ENCODE measurements at regions not wholly inside any gene's neighbourhood (a gene's known extent, or its start where the extent isn't known, plus 50 kb on each side); places are given as distances from the start of the nearest gene placed in this dataset.

DNA sequence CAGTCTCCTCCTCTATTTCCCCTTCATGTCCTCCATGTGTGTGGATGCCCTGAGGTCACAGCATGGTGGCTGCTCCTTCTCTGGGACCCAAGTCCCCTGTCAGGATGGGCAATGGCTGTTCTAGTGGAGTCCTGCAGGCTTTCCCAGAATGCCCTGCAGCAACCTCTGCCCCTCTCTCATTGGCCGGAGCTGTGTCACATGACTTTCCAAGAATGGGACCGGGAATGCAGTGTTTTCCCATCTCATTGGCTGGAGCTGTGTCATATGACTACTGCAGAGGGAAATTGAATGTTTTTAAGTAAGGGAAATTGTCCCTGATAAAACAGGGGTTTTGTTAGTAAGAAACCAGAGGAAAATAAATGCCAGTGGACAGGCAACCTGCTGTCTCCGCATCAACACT, 365.9 kb downstream of the PTPRU start:
- TF ChIP-seq EP300 (conservative IDR thresholded peaks at IDR 0.05; ENCODE audit: poor library complexity, severe bottlenecking) (no peak), CTCF (IDR thresholded peaks at IDR 0.05; ENCODE audit: poor library complexity, severe bottlenecking) (no peak), POLR2AphosphoS5 (IDR thresholded peaks at IDR 0.05) (no peak), SMC3 (conservative IDR thresholded peaks at IDR 0.05; ENCODE audit: poor library complexity) (no peak), RAD21 (conservative IDR thresholded peaks at IDR 0.05) (no peak), EZH2 (IDR thresholded peaks at IDR 0.05; ENCODE audit: borderline replicate concordance, insufficient read depth, low read length, poor library complexity, severe bottlenecking) (no peak), REST (IDR thresholded peaks at IDR 0.05; ENCODE audit: borderline replicate concordance) (no peak)

Data from neural cell (in vitro differentiated cells).